NAMALWA (cell line): ENCODE measurements at regions not wholly inside any gene's neighbourhood (a gene's known extent, or its start where the extent isn't known, plus 50 kb on each side); places are given as distances from the start of the nearest gene placed in this dataset.
"Not testable (repeated sequence)": the region's sequence is repeated elsewhere in the genome, so short reads cannot be mapped to it uniquely, and the experiment has no call there.

Source experiments
- DNase-seq: peaks from one replicate; pipeline ENCODE4 v3.0.0-alpha.2; 2015; ENCODE audit warnings: low spot score

DNA sequence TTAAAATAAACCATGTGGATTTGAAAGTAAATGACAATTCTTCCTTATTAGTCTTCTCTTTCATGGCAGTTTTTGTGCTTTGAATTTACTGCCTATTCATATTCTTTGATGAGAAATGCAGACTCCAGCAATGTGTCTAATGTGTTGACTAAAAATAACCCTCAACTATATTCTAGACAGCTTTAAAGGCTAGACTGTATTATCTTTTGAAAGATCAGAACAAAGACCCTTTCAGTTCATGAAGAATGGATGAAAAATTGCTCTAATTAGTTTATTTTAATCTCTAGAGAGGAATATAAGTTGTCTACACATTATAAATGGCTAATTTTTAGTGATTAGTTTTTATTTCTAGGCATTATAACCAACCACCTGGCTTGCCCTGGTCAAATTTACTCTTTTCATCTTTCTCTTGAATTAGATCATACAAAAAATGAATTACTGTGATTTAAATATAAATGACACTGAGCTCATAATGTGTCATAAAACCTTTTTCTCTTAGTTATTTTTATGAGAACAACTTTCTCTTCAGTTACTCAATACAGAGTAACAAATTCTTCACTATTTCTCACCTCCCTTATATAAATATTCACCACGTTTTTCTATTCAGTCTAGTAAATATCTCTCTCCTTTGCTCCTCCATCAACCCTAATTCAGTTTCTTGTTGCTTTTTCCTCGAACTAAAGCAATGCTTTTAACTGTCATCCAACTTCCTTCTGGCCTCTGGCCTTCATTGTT lies 428.5 kb upstream of the TMPRSS15 start:
- no peak for DNase-seq

DNA sequence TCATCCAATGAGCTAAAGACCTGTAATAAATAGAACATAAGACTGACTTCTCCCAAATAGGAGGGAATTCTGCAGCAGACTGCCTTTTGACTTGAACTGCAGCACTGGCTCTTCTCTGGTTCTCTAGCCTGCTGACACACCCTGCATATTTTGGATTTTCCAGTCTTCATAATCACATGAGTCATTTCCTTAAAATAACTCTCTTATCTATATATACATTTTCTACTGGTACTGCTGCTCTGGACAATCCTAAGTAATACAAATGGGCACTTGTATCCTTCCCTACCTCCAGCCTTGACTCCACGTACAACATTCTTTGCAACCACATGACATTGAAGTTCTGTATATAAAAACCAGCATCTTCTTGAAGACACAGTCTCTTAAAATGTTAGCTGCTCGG lies 429.4 kb upstream of the TMPRSS15 start:
- no peak for DNase-seq

DNA sequence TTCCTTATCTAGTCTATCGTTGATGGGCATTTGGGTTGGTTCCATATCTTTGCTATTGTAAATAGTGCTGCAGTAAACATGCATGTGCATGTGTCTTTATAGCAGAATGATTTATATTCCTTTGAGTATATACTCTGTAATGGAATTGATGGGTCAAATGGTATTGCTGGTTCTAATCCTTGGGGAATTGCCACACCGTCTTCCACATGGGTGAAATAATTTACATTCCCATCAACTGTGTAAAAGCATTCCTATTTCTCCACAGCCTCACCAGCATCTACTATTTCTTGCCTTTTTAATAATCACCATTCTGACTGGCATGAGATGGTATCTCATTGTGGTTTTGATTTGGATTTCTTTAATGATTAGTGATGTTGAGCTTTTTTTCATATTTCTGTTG lies 430.5 kb upstream of the TMPRSS15 start:
- DNase-seq, result not testable (repeated sequence)

DNA sequence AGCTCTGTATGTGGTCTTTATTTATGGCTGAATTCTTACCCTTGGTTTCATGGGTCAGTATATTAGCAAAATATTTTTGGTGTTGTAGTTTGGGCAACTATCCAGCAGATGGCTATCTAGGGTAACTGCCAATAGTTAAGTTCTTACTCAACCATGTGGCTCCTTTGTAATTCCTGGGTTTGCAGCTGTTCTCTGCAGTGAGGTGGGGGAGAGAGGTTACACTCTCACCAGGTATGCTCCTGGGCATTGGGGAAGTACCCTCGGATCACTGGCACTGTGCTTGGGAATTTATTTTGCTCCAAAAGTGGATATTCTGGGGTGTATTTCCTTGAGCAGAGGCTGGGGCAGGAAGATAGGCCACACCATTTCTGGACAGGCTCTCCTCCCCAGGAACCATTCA lies 436.7 kb upstream of the TMPRSS15 start:
- DNase-seq, result peak; percentile 73

DNA sequence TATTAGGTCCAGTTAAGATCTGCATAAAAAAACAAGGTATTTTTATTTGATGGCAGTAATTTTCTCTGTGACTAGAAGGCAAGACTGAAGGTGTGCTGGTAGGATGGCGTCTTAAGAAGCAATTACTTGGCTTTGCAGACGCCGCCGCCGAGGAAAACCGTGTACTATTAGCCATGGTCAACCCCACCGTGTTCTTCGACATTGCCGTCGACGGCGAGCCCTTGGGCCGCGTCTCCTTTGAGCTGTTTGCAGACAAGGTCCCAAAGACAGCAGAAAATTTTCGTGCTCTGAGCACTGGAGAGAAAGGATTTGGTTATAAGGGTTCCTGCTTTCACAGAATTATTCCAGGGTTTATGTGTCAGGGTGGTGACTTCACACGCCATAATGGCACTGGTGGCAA lies 454.0 kb upstream of the TMPRSS15 start:
- DNase-seq, result not testable (repeated sequence)

- no peak for DNase-seq
Observed at GRCh38 chr21:18869104-18869503, 465.5 kb upstream of the TMPRSS15 start.

GRCh38 chr21:18877917-18878316 lies 474.3 kb upstream of the TMPRSS15 start:
- no peak for DNase-seq

GRCh38 chr21:18887922-18888602 lies 484.5 kb upstream of the TMPRSS15 start:
- no peak for DNase-seq

- no peak for DNase-seq
Observed at GRCh38 chr21:18893406-18893805, 489.8 kb upstream of the TMPRSS15 start.

DNA sequence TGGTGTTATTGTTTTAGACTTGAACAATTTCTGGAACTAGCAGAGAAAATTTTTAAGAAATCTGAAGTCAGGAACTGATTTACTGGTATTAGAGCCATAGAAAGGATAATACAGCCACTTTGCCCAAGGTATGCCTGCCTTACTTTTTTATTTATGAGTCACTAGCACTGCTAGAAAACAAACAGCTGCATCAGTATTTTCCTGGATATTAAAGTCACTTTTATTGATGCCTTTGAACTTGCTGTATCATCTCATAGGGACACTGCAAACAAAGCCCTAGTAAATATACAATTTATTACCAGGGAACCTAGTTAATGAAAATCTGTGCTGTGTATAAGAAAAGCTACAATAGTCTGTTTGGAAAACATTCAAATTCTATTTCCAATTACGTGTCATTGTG lies 490.8 kb upstream of the TMPRSS15 start:
- DNase-seq, result no peak

- no peak for DNase-seq
Observed at GRCh38 chr21:18899261-18899660, 495.7 kb upstream of the TMPRSS15 start.

DNA sequence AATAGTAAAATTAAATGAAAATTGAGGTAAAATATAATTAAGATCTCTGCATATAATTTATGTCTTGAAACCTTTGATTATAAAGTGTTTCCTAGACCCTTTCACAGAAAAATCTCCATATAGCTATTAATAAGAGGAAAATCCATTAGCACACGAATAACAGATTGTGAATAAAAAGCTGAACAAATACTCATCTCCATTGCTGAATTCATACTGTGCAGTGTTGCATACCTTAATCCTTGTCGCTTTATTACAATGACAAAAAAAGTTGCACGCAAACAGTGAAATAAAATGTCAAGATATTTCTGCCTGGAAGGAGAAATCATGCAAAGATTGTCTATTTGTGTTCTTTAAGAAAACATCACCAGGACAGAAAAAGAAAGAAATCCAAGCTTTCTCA lies 499.1 kb upstream of the TMPRSS15 start:
- DNase-seq, result no peak

DNA sequence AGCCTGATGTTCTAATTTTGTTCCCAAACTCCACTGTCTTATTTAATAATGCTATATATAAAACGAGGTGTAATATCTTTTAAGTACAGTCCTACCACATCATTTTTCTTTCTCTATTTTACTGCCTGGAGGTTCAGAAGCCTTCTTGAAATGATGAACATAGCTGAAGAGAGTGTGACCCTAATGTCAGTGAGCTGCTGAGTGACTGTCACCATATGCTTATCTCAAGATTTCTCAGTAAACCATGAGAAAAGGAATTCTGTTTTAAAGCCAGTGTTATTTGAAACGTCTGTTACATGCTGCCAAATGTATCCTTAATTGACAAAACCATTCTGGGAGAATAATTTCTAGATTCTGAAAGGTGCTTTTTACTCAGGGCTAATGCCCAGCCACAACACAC lies 503.5 kb upstream of the TMPRSS15 start:
- DNase-seq, result no peak

DNA sequence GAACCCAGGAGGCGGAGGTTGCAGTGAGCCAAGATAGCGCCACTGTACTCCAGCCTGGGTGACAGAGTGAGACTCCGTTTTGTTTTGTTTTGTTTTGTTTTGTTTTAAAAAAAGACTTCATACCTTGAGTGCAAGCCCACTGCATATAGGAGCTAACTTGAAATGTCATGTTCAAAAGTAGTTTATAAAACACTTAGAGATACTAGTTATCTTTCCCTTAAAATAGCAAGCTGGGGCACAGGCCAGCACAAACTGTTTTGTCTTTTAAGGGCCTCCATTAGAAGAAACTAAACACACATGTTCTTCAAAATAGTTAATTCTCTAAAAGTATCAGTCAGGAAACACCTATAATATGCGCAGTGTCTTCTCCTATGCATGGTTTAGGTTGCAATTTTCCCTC lies 505.1 kb upstream of the TMPRSS15 start:
- no peak for DNase-seq

DNA sequence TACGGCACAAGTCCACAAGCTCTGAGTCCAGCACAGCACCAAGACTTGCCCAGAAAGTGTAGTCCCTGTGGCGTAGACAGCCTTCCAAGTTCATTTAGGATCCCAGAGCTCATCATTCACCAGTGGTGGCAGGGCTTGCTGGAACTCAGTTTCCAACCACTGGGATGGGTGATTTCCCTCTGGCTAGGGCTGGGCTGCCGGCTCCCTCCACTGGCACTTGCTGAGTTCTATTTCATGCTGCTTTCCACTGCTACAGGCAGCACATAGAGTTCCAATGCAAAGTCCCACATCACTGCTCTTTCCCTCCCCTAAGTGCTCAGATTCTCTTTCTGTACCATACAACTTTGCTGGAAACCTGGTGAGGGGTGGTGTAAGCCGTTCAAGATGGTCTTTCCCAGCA lies 510.3 kb upstream of the TMPRSS15 start:
- no peak for DNase-seq

DNA sequence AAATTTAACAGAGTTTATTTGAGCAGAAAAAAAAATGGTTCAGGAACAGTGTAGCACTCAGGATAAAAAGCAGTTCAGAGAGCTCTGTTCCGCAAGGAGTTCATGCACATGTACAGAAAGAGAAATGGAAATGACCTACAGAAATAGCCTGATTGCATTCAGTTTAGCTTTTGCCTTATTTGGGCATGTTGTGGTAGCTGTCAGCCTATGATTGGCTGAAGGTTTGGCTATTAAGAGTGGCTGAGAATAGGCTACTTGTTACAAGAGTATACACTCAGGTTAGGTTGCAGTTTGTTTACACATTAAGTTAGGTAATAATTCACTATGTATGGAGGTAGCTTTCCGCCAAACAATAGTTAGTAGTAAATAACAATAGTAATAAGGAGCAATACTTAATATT lies 511.0 kb upstream of the TMPRSS15 start:
- no peak for DNase-seq

DNA sequence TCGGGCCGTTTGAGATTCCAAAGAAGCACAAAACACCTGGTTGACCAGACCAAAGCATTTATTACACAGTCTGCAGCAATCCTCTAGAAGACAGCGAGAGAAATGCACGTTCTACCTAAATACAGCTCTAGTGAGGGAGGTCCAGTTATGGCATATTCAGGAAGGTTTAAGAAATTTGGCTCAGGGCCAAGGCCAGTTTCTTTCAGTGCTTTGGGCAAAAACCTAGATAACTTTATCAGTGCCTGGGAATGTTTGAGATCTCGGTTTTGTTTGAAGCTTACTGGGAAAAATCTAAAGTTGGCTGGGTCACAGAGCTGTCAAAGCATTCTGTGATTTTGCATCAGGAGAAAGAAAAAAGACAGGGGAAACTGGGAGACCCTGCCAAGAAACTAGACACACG lies 514.0 kb upstream of the TMPRSS15 start:
- DNase-seq, result no peak

DNA sequence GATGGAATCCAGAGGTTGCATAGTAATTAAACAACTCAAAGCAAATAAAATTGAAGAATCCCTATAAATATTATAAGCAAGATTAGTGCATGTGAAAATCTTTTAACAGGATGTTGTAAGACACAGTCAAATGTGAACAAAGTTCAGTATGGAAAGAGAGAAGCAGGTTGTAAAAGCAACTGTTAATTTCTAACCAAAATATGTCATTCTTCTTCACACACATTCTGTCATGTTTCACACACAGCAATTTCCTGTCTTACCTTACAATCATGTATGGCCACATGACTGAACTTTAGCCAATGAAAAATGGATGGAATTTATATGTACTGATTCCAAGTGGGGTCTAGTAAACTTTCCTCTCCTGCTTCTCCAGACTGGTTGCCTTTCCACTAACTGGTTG lies 527.7 kb upstream of the TMPRSS15 start:
- DNase-seq, result no peak

DNA sequence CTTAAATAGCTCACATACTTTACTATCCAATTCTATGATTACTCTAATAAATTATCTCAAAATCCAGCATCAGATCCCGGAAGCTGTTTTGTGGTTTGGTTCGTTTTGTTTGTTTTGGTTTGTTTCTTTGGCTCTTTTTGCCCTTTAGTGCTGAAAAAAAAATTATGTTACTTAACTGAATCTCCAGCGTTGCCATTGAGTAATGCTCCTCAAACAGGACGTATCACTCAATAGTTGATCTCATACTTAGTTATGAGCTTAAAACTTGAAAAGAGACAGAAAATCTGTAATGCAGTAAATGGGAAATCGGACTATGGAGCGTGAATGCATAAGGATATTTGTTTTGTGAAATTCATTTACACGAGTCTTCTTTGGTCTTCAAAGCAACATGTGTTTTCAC lies 533.8 kb upstream of the TMPRSS15 start:
- DNase-seq, result no peak

GRCh38 chr21:18940791-18941190 lies 537.2 kb upstream of the TMPRSS15 start:
- no peak for DNase-seq

DNA sequence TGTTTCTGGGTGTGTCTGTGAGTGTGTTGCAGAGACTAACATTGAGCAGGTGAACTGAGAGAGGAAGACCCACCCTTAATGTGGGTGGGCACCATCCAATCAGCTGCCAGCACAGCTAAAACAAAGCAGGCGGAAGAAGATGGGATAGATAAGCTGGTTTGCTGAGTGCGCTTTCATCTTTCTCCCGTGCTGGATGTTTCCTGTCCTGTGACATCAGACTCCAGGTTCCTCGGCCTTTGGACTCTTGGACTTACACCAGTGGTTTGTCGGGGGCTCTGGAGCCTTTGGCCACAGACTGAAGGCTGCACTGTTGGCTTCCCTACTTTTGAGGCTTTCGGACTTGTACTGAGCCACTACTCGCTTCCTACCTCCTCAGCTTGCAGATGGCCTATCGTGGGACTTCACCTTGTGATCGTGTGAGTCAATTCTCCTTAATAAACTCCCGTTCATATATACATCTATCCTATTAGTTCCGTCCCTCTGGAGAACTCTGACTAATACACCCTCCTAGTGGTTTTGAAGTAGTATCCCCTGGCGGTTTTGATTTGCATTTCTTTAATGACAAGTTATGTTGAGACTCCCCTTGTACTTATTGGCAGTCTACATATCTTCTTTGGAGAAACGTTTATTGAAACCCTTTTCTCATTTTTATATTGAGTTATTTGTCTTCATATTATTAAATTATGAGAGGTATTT lies 546.6 kb upstream of the TMPRSS15 start:
- DNase-seq, result no peak

- peak; percentile 84 for DNase-seq
Observed at GRCh38 chr21:18951271-18952038, 547.9 kb upstream of the TMPRSS15 start.

DNA sequence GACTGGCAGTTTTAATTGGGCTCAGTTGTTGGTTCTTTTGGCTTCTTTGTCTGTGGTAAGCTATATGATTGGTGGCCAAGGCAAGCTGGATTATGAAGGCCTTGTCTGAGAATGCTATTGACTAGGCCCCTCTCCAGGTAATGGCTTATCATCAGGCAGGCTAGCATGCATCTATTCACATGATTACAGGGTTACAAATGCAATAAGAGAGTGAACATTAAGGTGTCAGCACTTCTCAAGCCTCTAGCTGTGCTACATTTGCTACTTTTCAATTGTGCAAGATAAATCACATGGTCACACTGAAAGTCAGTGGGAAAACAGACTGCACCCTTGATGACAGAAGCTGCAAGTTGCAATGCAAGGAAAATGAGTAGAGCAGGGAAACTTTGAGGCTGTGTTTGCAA lies 550.9 kb upstream of the TMPRSS15 start:
- no peak for DNase-seq
